ENCODE measurements at regions not wholly inside any gene's neighbourhood (a gene's known extent, or its start where the extent isn't known, plus 50 kb on each side); places are given as distances from the start of the nearest gene placed in this dataset.

GRCh38 chr10:83153714-83154113 lies 985.6 kb upstream of the GHITM start:
- no peak for TF ChIP-seq MAX (IDR thresholded peaks at IDR 0.05)
- TF ChIP-seq EGR1 (IDR thresholded peaks at IDR 0.05; ENCODE audit: low read depth), result no peak
- no peak for TF ChIP-seq EZH2 (IDR thresholded peaks at IDR 0.05)
- no peak for TF ChIP-seq CTCF (IDR thresholded peaks at IDR 0.05 in 2 of 3, conservative IDR thresholded peaks at IDR 0.05 in 1 of 3; ENCODE audit: borderline replicate concordance in 1 of 3, insufficient read depth in 1 of 3, low read depth in 2 of 3, low read length in 2 of 3)
- no peak for TF ChIP-seq POLR2A (IDR thresholded peaks at IDR 0.05; ENCODE audit: borderline replicate concordance, extremely low read depth, insufficient read depth, insufficient read length)

All from HCT116 (cell line).